H9 (cell line): ENCODE measurements at regions not wholly inside any gene's neighbourhood (a gene's known extent, or its start where the extent isn't known, plus 50 kb on each side); places are given as distances from the start of the nearest gene placed in this dataset.

ENCODE experiments used
- DNase-seq: peaks from one replicate; pipeline ENCODE4 v3.0.0-alpha.2; 2017
- H2AFZ ChIP-seq: one replicate; pipeline ENCODE4 v1.6.1; 2013; ENCODE audit warnings: mild to moderate bottlenecking, low read length, control low read depth, moderate library complexity
- H2AK5ac ChIP-seq: 2 replicates; pipeline ENCODE4 v1.6.1; 2013; ENCODE audit warnings: low read length, control low read depth, mixed read lengths; ENCODE audit not compliant: insufficient read length
- H2BK120ac ChIP-seq: one replicate; pipeline ENCODE4 v1.6.1; 2013; ENCODE audit warnings: low read depth, mild to moderate bottlenecking, low read length, control low read depth, inconsistent platforms; ENCODE audit not compliant: poor library complexity, severe bottlenecking
- H2BK12ac ChIP-seq: 2 replicates; pipeline ENCODE4 v1.6.1; 2013; ENCODE audit warnings: low read length, control low read depth, mixed read lengths, low read depth; ENCODE audit not compliant: insufficient read length
- H2BK15ac ChIP-seq: 2 replicates; pipeline ENCODE4 v1.6.1; 2013; ENCODE audit warnings: low read depth, low read length, control low read depth
- H2BK20ac ChIP-seq: one replicate; pipeline ENCODE4 v1.6.1; 2013; ENCODE audit warnings: low read depth, mild to moderate bottlenecking, low read length, control low read depth, inconsistent platforms; ENCODE audit not compliant: poor library complexity, severe bottlenecking
- H2BK5ac ChIP-seq: 2 replicates; pipeline ENCODE4 v1.6.1; 2013; ENCODE audit warnings: low read length, control low read depth, mixed read lengths; ENCODE audit not compliant: insufficient read length
- H3K14ac ChIP-seq: 2 replicates; pipeline ENCODE4 v1.6.1; 2013; ENCODE audit warnings: low read length, control low read depth; ENCODE audit not compliant: insufficient read depth
- H3K18ac ChIP-seq: 2 replicates; pipeline ENCODE4 v1.6.1; 2013; ENCODE audit warnings: low read depth, mild to moderate bottlenecking, mixed read lengths, low read length, control low read depth; ENCODE audit not compliant: insufficient read length
- H3K23ac ChIP-seq: 2 replicates; pipeline ENCODE4 v1.6.1; 2013; ENCODE audit warnings: low read length, control low read depth, mixed read lengths, low read depth; ENCODE audit not compliant: insufficient read length
- H3K23me2 ChIP-seq: 2 replicates; pipeline ENCODE4 v1.6.1; 2013; ENCODE audit warnings: low read depth, mild to moderate bottlenecking, mixed read lengths, low read length, control low read depth; ENCODE audit not compliant: insufficient read length, poor library complexity, severe bottlenecking
- H3K27ac ChIP-seq: 2 replicates; pipeline ENCODE4 v1.5.1; 2013; ENCODE audit warnings: low read length, control low read depth, mixed read lengths, low read depth; ENCODE audit not compliant: insufficient read length
- H3K27me3 ChIP-seq: 2 replicates; pipeline ENCODE4 v1.6.1; 2013; ENCODE audit warnings: low read length, control low read depth, inconsistent platforms; ENCODE audit not compliant: insufficient read depth
- H3K4ac ChIP-seq: 2 replicates; pipeline ENCODE4 v1.6.1; 2013; ENCODE audit warnings: low read depth, mild to moderate bottlenecking, control low read depth, inconsistent platforms, low read length, moderate library complexity
- H3K4me1 ChIP-seq: 2 replicates; pipeline ENCODE4 v1.6.1; 2013; ENCODE audit warnings: low read length, control low read depth, inconsistent platforms; ENCODE audit not compliant: insufficient read depth
- H3K4me2 ChIP-seq: 2 replicates; pipeline ENCODE4 v1.6.1; 2013; ENCODE audit warnings: low read length, control low read depth, mixed read lengths; ENCODE audit not compliant: insufficient read length, insufficient read depth
- H3K56ac ChIP-seq: 2 replicates; pipeline ENCODE4 v1.6.1; 2013; ENCODE audit warnings: low read depth, mild to moderate bottlenecking, mixed read lengths, low read length, control low read depth; ENCODE audit not compliant: insufficient read length
- H3K79me1 ChIP-seq: 2 replicates; pipeline ENCODE4 v1.6.1; 2013; ENCODE audit warnings: low read depth, mild to moderate bottlenecking, moderate library complexity, low read length, control low read depth, inconsistent platforms; ENCODE audit not compliant: insufficient read depth, poor library complexity, severe bottlenecking
- H3K79me2 ChIP-seq: 2 replicates; pipeline ENCODE4 v1.6.1; 2013; ENCODE audit warnings: low read length, control low read depth, inconsistent platforms; ENCODE audit not compliant: insufficient read depth
- H3K9ac ChIP-seq: 2 replicates; pipeline ENCODE4 v1.6.1; 2013; ENCODE audit warnings: low read length, control low read depth, mixed read lengths; ENCODE audit not compliant: insufficient read length; ENCODE audit errors: extremely low read depth
- H3K9me3 ChIP-seq: one replicate; pipeline ENCODE4 v1.6.1; 2013; ENCODE audit warnings: low read depth, low read length, inconsistent platforms; ENCODE audit not compliant: control insufficient read depth
- H3T11ph ChIP-seq: one replicate; pipeline ENCODE4 v1.6.1; 2013; ENCODE audit warnings: mild to moderate bottlenecking, low read length, control low read depth, inconsistent platforms
- H4K20me1 ChIP-seq: one replicate; pipeline ENCODE4 v1.6.1; 2013; ENCODE audit not compliant: control insufficient read depth, insufficient read length, insufficient read depth
- H4K5ac ChIP-seq: 2 replicates; pipeline ENCODE4 v1.6.1; 2013; ENCODE audit warnings: low read depth, mild to moderate bottlenecking, mixed read lengths, low read length, control low read depth; ENCODE audit not compliant: insufficient read length
- H4K8ac ChIP-seq: replicated peaks from 2 replicates; pipeline ENCODE4 v1.6.1; 2013; ENCODE audit warnings: low read length, control low read depth, mixed read lengths, low read depth; ENCODE audit not compliant: insufficient read length
- H4K91ac ChIP-seq: 2 replicates; pipeline ENCODE4 v1.6.1; 2013; ENCODE audit warnings: low read depth, mild to moderate bottlenecking, moderate library complexity, mixed read lengths, low read length, control low read depth; ENCODE audit not compliant: insufficient read length
- H3K27ac Mint-ChIP-seq, 3 experiments: 2 replicates in 2 of 3; 3 replicates in 1 of 3; pipeline ENCODE4 v1.8.0; 2020 to 2021; ENCODE audit warnings: mixed read lengths in 3 of 3, mild to moderate bottlenecking in 1 of 3, moderate library complexity in 1 of 3
- H3K27me3 Mint-ChIP-seq: 2 replicates; pipeline ENCODE4 v1.8.0; 2021; ENCODE audit warnings: low read depth, mild to moderate bottlenecking, moderate library complexity, mixed read lengths
- H3K36me3 Mint-ChIP-seq, 3 experiments: 2 replicates in 2 of 3; 3 replicates in 1 of 3; pipeline ENCODE4 v1.8.0; 2020 to 2021; ENCODE audit warnings: low read depth in 3 of 3, mixed read lengths in 3 of 3; ENCODE audit not compliant: insufficient read depth in 1 of 3
- H3K4me1 Mint-ChIP-seq, 2 experiments: 2 replicates each; pipeline ENCODE4 v1.8.0; 2020; ENCODE audit warnings: mixed read lengths in 2 of 2
- H3K4me3 Mint-ChIP-seq, 2 experiments: 2 replicates in 1 of 2; 3 replicates in 1 of 2; pipeline ENCODE4 v1.8.0; 2020 to 2021; ENCODE audit warnings: mild to moderate bottlenecking in 2 of 2, mixed read lengths in 2 of 2, moderate library complexity in 1 of 2
- H3K9me3 Mint-ChIP-seq, 2 experiments: 2 replicates in 1 of 2; 3 replicates in 1 of 2; pipeline ENCODE4 v1.8.0; 2020; ENCODE audit warnings: mild to moderate bottlenecking in 2 of 2, mixed read lengths in 2 of 2, moderate library complexity in 1 of 2
- CTCF ChIP-seq: fragments of 200-600 bp; sonication (generic); conservative IDR thresholded peaks from 3 replicates; pipeline ENCODE4 v1.8.0; 2021; ENCODE audit warnings: antibody characterized with exemption, mild to moderate bottlenecking
- WGBS: extraction: QIAGEN DNeasy Blood & Tissue Kit; methylation state at CpG from one replicate; pipeline ENCODE4 v1.1.7; 2013; ENCODE audit warnings: missing lambda C conversion rate, low lambda C conversion rate, mixed read lengths; ENCODE audit not compliant: insufficient read length; ENCODE audit errors: extremely low coverage; 5-methylcytosine and 5-hydroxymethylcytosine counted together

DNA sequence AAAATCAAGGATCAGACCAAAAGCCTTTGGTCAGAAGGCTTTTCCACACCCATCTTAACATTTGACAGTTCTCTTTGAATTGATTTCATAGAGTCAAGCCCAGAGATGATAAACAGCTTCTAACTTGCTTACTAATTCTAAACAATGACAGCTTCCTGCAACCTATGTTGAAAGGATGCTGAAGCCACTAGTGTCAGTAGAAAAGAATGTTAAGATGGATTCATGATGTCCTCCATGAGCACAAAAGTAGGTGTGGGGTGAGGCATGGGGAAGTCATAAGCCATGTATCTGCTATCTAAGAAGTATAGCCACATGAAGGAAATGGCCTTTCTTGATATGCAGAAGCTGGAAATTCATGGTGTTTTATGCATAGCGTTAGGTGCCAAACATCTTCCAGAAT, 269.3 kb downstream of the DHX15 start:
- Mint-ChIP-seq H3K9me3 (no peaks in the 10 kb centered on the region), H3K27ac (no peak overlapping the region), H3K4me3 (no peak overlapping the region), H3K4me1 (peaks cover 25 to 39% of the 10 kb centered on the region in 2 experiments), H3K36me3 (peaks cover 0 to 3% (median 0%) of the 10 kb centered on the region in 3 experiments; a peak in 1 of 7 replicates), H3K27me3 (no peaks in the 10 kb centered on the region)
- H2BK120ac ChIP-seq, result no peak overlapping the region
- H3K18ac ChIP-seq, result no peak overlapping the region
- no peak overlapping the region for H3K9ac ChIP-seq
- no peaks in the 10 kb centered on the region for H3K23me2 ChIP-seq
- no peak overlapping the region for H4K91ac ChIP-seq
- no peak overlapping the region for H4K5ac ChIP-seq
- H2BK5ac ChIP-seq, result no peak overlapping the region
- peaks cover 7% of the 10 kb centered on the region; the same call in 1 of the 2 replicates for H3K4me1 ChIP-seq
- no peak overlapping the region for H2AK5ac ChIP-seq
- H3K23ac ChIP-seq, result no peak overlapping the region
- H3K27ac ChIP-seq, result no peak overlapping the region
- no peak overlapping the region for H3T11ph ChIP-seq
- no peaks in the 10 kb centered on the region for H3K27me3 ChIP-seq
- no peak overlapping the region for H3K56ac ChIP-seq
- DNase-seq, result no peak
- WGBS, result no CpG with 5 or more reads among the region's 1 CpG
- no peaks in the 10 kb centered on the region for H3K79me2 ChIP-seq
- no peak overlapping the region for H3K14ac ChIP-seq
- H3K4me2 ChIP-seq, result no peak overlapping the region
- H3K79me1 ChIP-seq, result no peaks in the 10 kb centered on the region
- H4K20me1 ChIP-seq, result no peaks in the 10 kb centered on the region
- H3K9me3 ChIP-seq, result no peaks in the 10 kb centered on the region
- no peak overlapping the region for H3K4ac ChIP-seq
- no peak overlapping the region for H2BK12ac ChIP-seq
- no peak for TF ChIP-seq CTCF
- H2BK15ac ChIP-seq, result no peak overlapping the region
- no peak overlapping the region for H2AFZ ChIP-seq
- H2BK20ac ChIP-seq, result no peak overlapping the region
- no peak overlapping the region for H4K8ac ChIP-seq
